ENCODE measurements at regions not wholly inside any gene's neighbourhood (a gene's known extent, or its start where the extent isn't known, plus 50 kb on each side); places are given as distances from the start of the nearest gene placed in this dataset.

GRCh38 chr9:90013778-90014177 lies 409.0 kb downstream of the GADD45G start:
- Mint-ChIP-seq H3K4me3 (ENCODE audit: unreplicated experiment) (no peak overlapping the region), H3K4me1 (ENCODE audit: unreplicated experiment) (no peaks in the 10 kb centered on the region), H3K9me3 (ENCODE audit: unreplicated experiment) (no peaks in the 10 kb centered on the region), H3K36me3 (ENCODE audit: low read depth, unreplicated experiment) (no peaks in the 10 kb centered on the region), H3K27me3 (ENCODE audit: unreplicated experiment) (no peaks in the 10 kb centered on the region), H3K27ac (ENCODE audit: unreplicated experiment) (no peak overlapping the region)
- DNase-seq (ENCODE audit: low spot score), result no peak
- TF ChIP-seq CTCF (IDR thresholded peaks at IDR 0.05; ENCODE audit: unreplicated experiment), result no peak

GRCh38 chr9:90014421-90014820 lies 409.6 kb downstream of the GADD45G start:
- Mint-ChIP-seq H3K36me3 (ENCODE audit: low read depth, unreplicated experiment) (no peaks in the 10 kb centered on the region), H3K27ac (ENCODE audit: unreplicated experiment) (no peak overlapping the region), H3K4me1 (ENCODE audit: unreplicated experiment) (no peaks in the 10 kb centered on the region), H3K27me3 (ENCODE audit: unreplicated experiment) (no peaks in the 10 kb centered on the region), H3K9me3 (ENCODE audit: unreplicated experiment) (no peaks in the 10 kb centered on the region), H3K4me3 (ENCODE audit: unreplicated experiment) (no peak overlapping the region)
- no peak for DNase-seq (ENCODE audit: low spot score)
- no peak for TF ChIP-seq CTCF (IDR thresholded peaks at IDR 0.05; ENCODE audit: unreplicated experiment)

- H3K27me3 Mint-ChIP-seq (ENCODE audit: unreplicated experiment), result no peaks in the 10 kb centered on the region
- no peak overlapping the region for H3K27ac Mint-ChIP-seq (ENCODE audit: unreplicated experiment)
- H3K9me3 Mint-ChIP-seq (ENCODE audit: unreplicated experiment), result no peaks in the 10 kb centered on the region
- no peak for DNase-seq (ENCODE audit: low spot score)
- H3K4me1 Mint-ChIP-seq (ENCODE audit: unreplicated experiment), result no peaks in the 10 kb centered on the region
- no peak for TF ChIP-seq CTCF (IDR thresholded peaks at IDR 0.05; ENCODE audit: unreplicated experiment)
- H3K4me3 Mint-ChIP-seq (ENCODE audit: unreplicated experiment), result no peak overlapping the region
- H3K36me3 Mint-ChIP-seq (ENCODE audit: low read depth, unreplicated experiment), result no peaks in the 10 kb centered on the region
These were observed 411.5 kb downstream of the GADD45G start for GRCh38 chr9:90016272-90016671.

GRCh38 chr9:90017679-90018078 lies 412.9 kb downstream of the GADD45G start:
- H3K4me3 Mint-ChIP-seq (ENCODE audit: unreplicated experiment), result no peak overlapping the region
- no peaks in the 10 kb centered on the region for H3K27me3 Mint-ChIP-seq (ENCODE audit: unreplicated experiment)
- no peaks in the 10 kb centered on the region for H3K4me1 Mint-ChIP-seq (ENCODE audit: unreplicated experiment)
- no peak overlapping the region for H3K27ac Mint-ChIP-seq (ENCODE audit: unreplicated experiment)
- no peaks in the 10 kb centered on the region for H3K9me3 Mint-ChIP-seq (ENCODE audit: unreplicated experiment)
- TF ChIP-seq CTCF (IDR thresholded peaks at IDR 0.05; ENCODE audit: unreplicated experiment), result no peak
- no peaks in the 10 kb centered on the region for H3K36me3 Mint-ChIP-seq (ENCODE audit: low read depth, unreplicated experiment)
- DNase-seq (ENCODE audit: low spot score), result no peak

GRCh38 chr9:90018688-90019087 lies 413.9 kb downstream of the GADD45G start:
- H3K27me3 Mint-ChIP-seq (ENCODE audit: unreplicated experiment), result no peaks in the 10 kb centered on the region
- DNase-seq (ENCODE audit: low spot score), result no peak
- no peak for TF ChIP-seq CTCF (IDR thresholded peaks at IDR 0.05; ENCODE audit: unreplicated experiment)
- H3K4me3 Mint-ChIP-seq (ENCODE audit: unreplicated experiment), result no peak overlapping the region
- H3K9me3 Mint-ChIP-seq (ENCODE audit: unreplicated experiment), result no peaks in the 10 kb centered on the region
- no peaks in the 10 kb centered on the region for H3K36me3 Mint-ChIP-seq (ENCODE audit: low read depth, unreplicated experiment)
- H3K4me1 Mint-ChIP-seq (ENCODE audit: unreplicated experiment), result no peaks in the 10 kb centered on the region
- no peak overlapping the region for H3K27ac Mint-ChIP-seq (ENCODE audit: unreplicated experiment)

All from endothelial cell (in vitro differentiated cells).